IMR-90 (cell line): ENCODE measurements at regions not wholly inside any gene's neighbourhood (a gene's known extent, or its start where the extent isn't known, plus 50 kb on each side); places are given as distances from the start of the nearest gene placed in this dataset.

Experiments used
- ATAC-seq: fragments of 200-7000 bp; cut with Tn5 transposase; 2 replicates; pipeline ENCODE4 v1.9.1; 2020; ENCODE audit warnings: low read depth, mild to moderate bottlenecking, moderate library complexity
- BruUV-seq: library from RNA; stranded (reverse); fragments of 400-500 nt; replicated peaks from 2 replicates; lab custom pipeline; 2021; lab: Mats Ljungman, UMichigan
- CTCF ChIA-PET: fragments of 300-600 bp; formaldehyde crosslinking; extraction: SDS; loops from one replicate; lab custom pipeline; 2021; ENCODE audit warnings: antibody characterized with exemption; lab: Yijun Ruan, JAX
- POLR2A ChIA-PET: fragments of 300-600 bp; sonication (Branson Sonifier 250); formaldehyde crosslinking; loops from one replicate; lab custom pipeline; 2022; ENCODE audit warnings: antibody characterized with exemption; ENCODE audit not compliant: unreplicated experiment; lab: Charles Lee
- DNase-seq: peaks from one replicate; pipeline ENCODE4 v3.0.0; 2013
- H2AFZ ChIP-seq: replicated peaks from 2 replicates; pipeline ENCODE3; 2013; ENCODE audit warnings: low read length, mild to moderate bottlenecking; ENCODE audit not compliant: poor library complexity
- H2AK5ac ChIP-seq: 2 replicates; pipeline ENCODE4 v1.6.1; 2013; ENCODE audit warnings: low read depth, low read length, inconsistent platforms
- H2AK9ac ChIP-seq: replicated peaks from 2 replicates; pipeline ENCODE3; 2013; ENCODE audit warnings: mild to moderate bottlenecking, low read depth, low read length, moderate library complexity; ENCODE audit not compliant: poor library complexity
- H2BK120ac ChIP-seq: 2 replicates; pipeline ENCODE4 v1.6.1; 2013; ENCODE audit warnings: low read depth, low read length, inconsistent platforms
- H2BK15ac ChIP-seq: 3 replicates; pipeline ENCODE4 v1.6.1; 2013; ENCODE audit warnings: low read depth, low read length, inconsistent platforms
- H2BK20ac ChIP-seq: 2 replicates; pipeline ENCODE4 v1.6.1; 2013; ENCODE audit warnings: low read depth, mild to moderate bottlenecking, inconsistent platforms, low read length, moderate library complexity
- H2BK5ac ChIP-seq: 2 replicates; pipeline ENCODE4 v1.6.1; 2013; ENCODE audit warnings: mild to moderate bottlenecking, low read depth, low read length, inconsistent platforms; ENCODE audit not compliant: poor library complexity, severe bottlenecking
- H3K14ac ChIP-seq: replicated peaks from 2 replicates; pipeline ENCODE4 v1.6.1; 2013; ENCODE audit warnings: low read depth, low read length, inconsistent platforms
- H3K18ac ChIP-seq: 2 replicates; pipeline ENCODE4 v1.6.1; 2013; ENCODE audit warnings: low read depth, low read length, control low read depth
- H3K23ac ChIP-seq: 2 replicates; pipeline ENCODE4 v1.6.1; 2013; ENCODE audit warnings: low read depth, low read length, inconsistent platforms
- H3K27ac ChIP-seq: 2 replicates; pipeline ENCODE4 v1.5.1; 2013; ENCODE audit warnings: mild to moderate bottlenecking, control low read depth, low read length; ENCODE audit not compliant: insufficient read depth
- H3K27me3 ChIP-seq: 2 replicates; pipeline ENCODE4 v1.6.1; 2013; ENCODE audit warnings: low read length; ENCODE audit not compliant: control insufficient read depth, insufficient read depth
- H3K36me3 ChIP-seq: 2 replicates; pipeline ENCODE4 v1.6.1; 2013; ENCODE audit warnings: low read length, mixed read lengths; ENCODE audit not compliant: control insufficient read depth, insufficient read depth
- H3K4ac ChIP-seq: 2 replicates; pipeline ENCODE4 v1.6.1; 2013; ENCODE audit warnings: low read depth, low read length, inconsistent platforms
- H3K4me1 ChIP-seq: 2 replicates; pipeline ENCODE4 v1.6.1; 2013; ENCODE audit warnings: low read length, mixed read lengths; ENCODE audit not compliant: control insufficient read depth, insufficient read depth
- H3K4me2 ChIP-seq: 2 replicates; pipeline ENCODE4 v1.6.1; 2013; ENCODE audit warnings: low read depth, mild to moderate bottlenecking, control low read depth, low read length, moderate library complexity
- H3K4me3 ChIP-seq: 2 replicates; pipeline ENCODE4 v1.5.1; 2013; ENCODE audit warnings: low read depth, mild to moderate bottlenecking, control low read depth, low read length, moderate library complexity; ENCODE audit not compliant: insufficient read depth
- H3K56ac ChIP-seq: 2 replicates; pipeline ENCODE4 v1.6.1; 2013; ENCODE audit warnings: low read length, inconsistent platforms; ENCODE audit not compliant: insufficient read depth; ENCODE audit errors: extremely low read depth
- H3K79me1 ChIP-seq, 2 experiments: 2 replicates each; pipeline ENCODE4 v1.6.1; 2013; ENCODE audit warnings: low read length in 2 of 2, inconsistent platforms in 1 of 2, low read depth in 1 of 2
- H3K9ac ChIP-seq: 2 replicates; pipeline ENCODE4 v1.6.1; 2013; ENCODE audit warnings: low read depth, low read length, control low read depth
- H3K9me1 ChIP-seq: 2 replicates; pipeline ENCODE4 v1.6.1; 2013; ENCODE audit warnings: low read length, inconsistent platforms; ENCODE audit not compliant: insufficient read depth
- H3K9me3 ChIP-seq: 2 replicates; pipeline ENCODE4 v1.6.1; 2013; ENCODE audit warnings: low read length; ENCODE audit not compliant: control insufficient read depth, insufficient read depth
- H4K20me1 ChIP-seq: 2 replicates; pipeline ENCODE4 v1.6.1; 2013; ENCODE audit warnings: low read length, inconsistent platforms; ENCODE audit not compliant: insufficient read depth
- H4K5ac ChIP-seq: 2 replicates; pipeline ENCODE4 v1.6.1; 2013; ENCODE audit warnings: mild to moderate bottlenecking, low read depth, low read length, control low read depth
- H4K8ac ChIP-seq, 2 experiments: 2 replicates each; pipeline ENCODE4 v1.6.1; 2013; ENCODE audit warnings: low read depth in 2 of 2, low read length in 2 of 2, control low read depth in 1 of 2, inconsistent platforms in 1 of 2
- H4K91ac ChIP-seq: 2 replicates; pipeline ENCODE4 v1.6.1; 2013; ENCODE audit warnings: low read depth, low read length, inconsistent platforms; ENCODE audit not compliant: insufficient read depth
- CEBPB ChIP-seq: IDR thresholded peaks from 2 replicates; pipeline ENCODE4 v1.6.1; 2012; ENCODE audit warnings: low read depth, low read length, improper control_type of control experiment
- CHD1 ChIP-seq: IDR thresholded peaks from 2 replicates; pipeline ENCODE4 v1.6.1; 2012; ENCODE audit warnings: low read depth, low read length, improper control_type of control experiment
- ELK1 ChIP-seq: fragments of 150-350 bp; IDR thresholded peaks from 2 replicates; pipeline ENCODE4 v1.6.1; 2016; ENCODE audit warnings: low read depth, mild to moderate bottlenecking, low read length, moderate library complexity, borderline replicate concordance
- FOS ChIP-seq: fragments of 150-350 bp; IDR thresholded peaks from 2 replicates; pipeline ENCODE4 v1.6.1; 2016; ENCODE audit warnings: low read depth, low read length
- MAFK ChIP-seq: IDR thresholded peaks from 2 replicates; pipeline ENCODE4 v1.6.1; 2012; ENCODE audit warnings: low read depth, low read length, improper control_type of control experiment
- MAZ ChIP-seq: IDR thresholded peaks from 2 replicates; pipeline ENCODE4 v1.6.1; 2012; ENCODE audit warnings: low read depth, mild to moderate bottlenecking, low read length, improper control_type of control experiment, moderate library complexity, borderline replicate concordance
- RAD21 ChIP-seq: IDR thresholded peaks from 2 replicates; pipeline ENCODE4 v1.6.1; 2012; ENCODE audit warnings: low read length, improper control_type of control experiment
- RCOR1 ChIP-seq: IDR thresholded peaks from 2 replicates; pipeline ENCODE4 v1.6.1; 2012; ENCODE audit warnings: mild to moderate bottlenecking, low read length, improper control_type of control experiment; ENCODE audit not compliant: insufficient replicate concordance
- WGBS, 2 experiments: methylation state at CpG; one replicate each; pipeline versions ENCODE4 v1.1.5 to v1.1.7; 2013; ENCODE audit warnings: missing lambda C conversion rate in 2 of 2; ENCODE audit not compliant: insufficient read length in 1 of 2; ENCODE audit errors: extremely low coverage in 2 of 2; 5-methylcytosine and 5-hydroxymethylcytosine counted together
- dilution Hi-C: fragments of 300-500 bp; cut with HindIII; formaldehyde crosslinking; loops from one replicate; pipeline ENCODE4 v1.14.3; 2018; ENCODE audit warnings: low sequenced_read_pairs; ENCODE audit not compliant: unreplicated experiment
- in situ Hi-C: fragments of 300-500 bp; cut with MboI; formaldehyde crosslinking; loops from 3 replicates; pipeline ENCODE4 v1.14.3; 2019; ENCODE audit warnings: low sequenced_read_pairs, inconsistent platforms, mixed read lengths
- intact Hi-C: fragments of 100-400 bp; cut with micrococcal nuclease; formaldehyde crosslinking; loops from 2 replicates; pipeline ENCODE4 v1.10.0; 2022

- no peak overlapping the region for H3K14ac ChIP-seq
- TF ChIP-seq RCOR1 (no peak), ELK1 (no peak), MAFK (no peak), RAD21 (no peak), CHD1 (no peak), CEBPB (no peak), FOS (no peak), MAZ (no peak)
- H3K4ac ChIP-seq = no peak overlapping the region
- no peaks in the 10 kb centered on the region for H3K79me1 ChIP-seq
- H2BK15ac ChIP-seq = no peak overlapping the region
- H3K9me3 ChIP-seq = peaks cover 25% of the 10 kb centered on the region
- H3K4me2 ChIP-seq = no peak overlapping the region
- no peak for DNase-seq
- no peak overlapping the region for H2AK9ac ChIP-seq
- no peak overlapping the region for H3K56ac ChIP-seq
- no peaks in the 10 kb centered on the region for H3K4me1 ChIP-seq
- H4K20me1 ChIP-seq = no peaks in the 10 kb centered on the region
- no peak overlapping the region for H4K5ac ChIP-seq
- no TSS peak for BruUV-seq
- H3K27me3 ChIP-seq = no peaks in the 10 kb centered on the region
- no peak for ATAC-seq
- H2BK120ac ChIP-seq = no peak overlapping the region
- no peak overlapping the region for H4K8ac ChIP-seq
- H3K23ac ChIP-seq = no peak overlapping the region
- no peak overlapping the region for H3K27ac ChIP-seq
- H2BK5ac ChIP-seq = no peak overlapping the region
- no peaks in the 10 kb centered on the region for H3K36me3 ChIP-seq
- H3K4me3 ChIP-seq = no peak overlapping the region
- no peak overlapping the region for H2AFZ ChIP-seq
- no peak overlapping the region for H2BK20ac ChIP-seq
- in situ Hi-C loops = no loop called here
- dilution Hi-C loops = no loop called here
- no peak overlapping the region for H2AK5ac ChIP-seq
- H3K9me1 ChIP-seq = no peaks in the 10 kb centered on the region
- no peak overlapping the region for H3K18ac ChIP-seq
- no peak overlapping the region for H4K91ac ChIP-seq
- H3K9ac ChIP-seq = no peak overlapping the region
- WGBS, 2 experiments = 17% methylated on average over 1 of the region's 5 CpGs; no CpG with 5 or more reads in 1 of the 2 experiments
- CTCF ChIA-PET = no interaction called here
- POLR2A ChIA-PET = no interaction called here
- intact Hi-C loops = no loop called here
Measured at GRCh38 chr18:51480407-51481261, 283.2 kb upstream of the MEX3C start.
